ENCODE measurements at regions not wholly inside any gene's neighbourhood (a gene's known extent, or its start where the extent isn't known, plus 50 kb on each side); places are given as distances from the start of the nearest gene placed in this dataset.
"Not testable (repeated sequence)": the region's sequence is repeated elsewhere in the genome, so short reads cannot be mapped to it uniquely, and the experiment has no call there.

GRCh38 chrX:14303891-14304290 is 225.4 kb upstream of the GLRA2 start:
- TF ChIP-seq CTCF (IDR thresholded peaks at IDR 0.05; ENCODE audit: partially characterized antibody, unreplicated experiment) = no peak
- H3K27ac Mint-ChIP-seq (ENCODE audit: unreplicated experiment) = no peak overlapping the region
- no peaks in the 10 kb centered on the region for H3K4me1 Mint-ChIP-seq (ENCODE audit: low read depth, unreplicated experiment)
- no peaks in the 10 kb centered on the region for H3K27me3 Mint-ChIP-seq (ENCODE audit: unreplicated experiment)
- no peak overlapping the region for H3K4me3 Mint-ChIP-seq (ENCODE audit: unreplicated experiment)
- H3K36me3 Mint-ChIP-seq (ENCODE audit: unreplicated experiment) = peaks cover 4% of the 10 kb centered on the region
- no peak for DNase-seq
- H3K9me3 Mint-ChIP-seq (ENCODE audit: unreplicated experiment) = no peaks in the 10 kb centered on the region

- not testable (repeated sequence) for H3K4me1 Mint-ChIP-seq (ENCODE audit: low read depth, unreplicated experiment); H3K9me3 Mint-ChIP-seq (ENCODE audit: unreplicated experiment); H3K27ac Mint-ChIP-seq (ENCODE audit: unreplicated experiment); H3K27me3 Mint-ChIP-seq (ENCODE audit: unreplicated experiment); H3K36me3 Mint-ChIP-seq (ENCODE audit: unreplicated experiment); H3K4me3 Mint-ChIP-seq (ENCODE audit: unreplicated experiment); DNase-seq
Measured at GRCh38 chrX:14302561-14302960, 226.8 kb upstream of the GLRA2 start.

GRCh38 chrX:14300376-14300775 is 229.0 kb upstream of the GLRA2 start:
- no peak for DNase-seq
- H3K27me3 Mint-ChIP-seq (ENCODE audit: unreplicated experiment) = no peaks in the 10 kb centered on the region
- H3K36me3 Mint-ChIP-seq (ENCODE audit: unreplicated experiment) = no peaks in the 10 kb centered on the region
- no peaks in the 10 kb centered on the region for H3K4me1 Mint-ChIP-seq (ENCODE audit: low read depth, unreplicated experiment)
- no peak overlapping the region for H3K4me3 Mint-ChIP-seq (ENCODE audit: unreplicated experiment)
- TF ChIP-seq CTCF (IDR thresholded peaks at IDR 0.05; ENCODE audit: partially characterized antibody, unreplicated experiment) = no peak
- H3K9me3 Mint-ChIP-seq (ENCODE audit: unreplicated experiment) = no peaks in the 10 kb centered on the region
- H3K27ac Mint-ChIP-seq (ENCODE audit: unreplicated experiment) = no peak overlapping the region

- Mint-ChIP-seq H3K4me3 (ENCODE audit: unreplicated experiment) (no peak overlapping the region), H3K4me1 (ENCODE audit: low read depth, unreplicated experiment) (peaks cover 8% of the 10 kb centered on the region), H3K36me3 (ENCODE audit: unreplicated experiment) (no peaks in the 10 kb centered on the region), H3K27me3 (ENCODE audit: unreplicated experiment) (no peaks in the 10 kb centered on the region), H3K27ac (ENCODE audit: unreplicated experiment) (no peak overlapping the region), H3K9me3 (ENCODE audit: unreplicated experiment) (peaks cover 2% of the 10 kb centered on the region)
- DNase-seq = no peak
- TF ChIP-seq CTCF (IDR thresholded peaks at IDR 0.05; ENCODE audit: partially characterized antibody, unreplicated experiment) = no peak
Measured at GRCh38 chrX:14295426-14295825, 233.9 kb upstream of the GLRA2 start.

GRCh38 chrX:14291666-14292500 is 237.5 kb upstream of the GLRA2 start:
- Mint-ChIP-seq H3K4me1 (ENCODE audit: low read depth, unreplicated experiment) (peaks cover 8% of the 10 kb centered on the region), H3K36me3 (ENCODE audit: unreplicated experiment) (no peaks in the 10 kb centered on the region), H3K27ac (ENCODE audit: unreplicated experiment) (peak overlapping the region; percentile 83), H3K4me3 (ENCODE audit: unreplicated experiment) (no peak overlapping the region), H3K9me3 (ENCODE audit: unreplicated experiment) (peaks cover 2% of the 10 kb centered on the region), H3K27me3 (ENCODE audit: unreplicated experiment) (no peaks in the 10 kb centered on the region)
- no peak for TF ChIP-seq CTCF (IDR thresholded peaks at IDR 0.05; ENCODE audit: partially characterized antibody, unreplicated experiment)
- no peak for DNase-seq

Data from glutamatergic neuron (in vitro differentiated cells).